ENCODE measurements at regions not wholly inside any gene's neighbourhood (a gene's known extent, or its start where the extent isn't known, plus 50 kb on each side); places are given as distances from the start of the nearest gene placed in this dataset.

DNA sequence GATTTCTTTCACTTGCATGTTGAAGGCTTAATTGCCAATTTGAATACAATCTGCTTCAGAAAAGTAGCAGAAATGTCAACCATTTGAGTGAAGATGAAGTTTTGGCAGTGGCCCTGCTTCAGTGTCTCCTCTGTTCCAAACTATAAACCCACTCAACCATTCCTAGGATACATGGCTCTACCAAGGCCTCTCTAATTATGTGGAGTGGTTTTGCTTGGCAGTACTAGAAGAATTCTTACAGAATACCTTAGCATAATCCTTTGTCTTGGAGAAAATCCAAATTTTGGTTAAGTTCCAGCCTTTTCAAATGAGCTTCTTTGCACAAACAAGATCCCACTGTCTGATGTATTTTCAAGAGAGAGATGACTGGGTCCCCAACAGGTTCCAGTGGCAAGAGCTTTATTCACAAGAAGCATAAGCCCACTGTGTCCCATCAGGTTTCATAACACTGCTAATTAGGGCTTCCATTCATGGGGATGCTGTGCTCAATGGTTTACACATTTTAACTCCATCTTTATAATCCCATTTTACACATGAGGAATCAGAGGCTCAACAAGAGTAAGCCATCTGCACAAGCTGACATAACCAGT is 234.5 kb downstream of the IPO8 start:
- Histone ChIP-seq H3K27ac (ENCODE audit: low read depth, low read length) (no peak overlapping the region), H3K79me2 (ENCODE audit: control insufficient read depth, insufficient read depth, low read length, unreplicated experiment) (no peaks in the 10 kb centered on the region), H3K27me3 (ENCODE audit: insufficient read depth, low read length) (no peaks in the 10 kb centered on the region), H3K36me3 (ENCODE audit: insufficient read depth, low read length) (no peaks in the 10 kb centered on the region), H2AFZ (ENCODE audit: low read length, unreplicated experiment) (no peak overlapping the region), H3K4me3 (ENCODE audit: low read depth, low read length) (no peak overlapping the region), H3K4me1 (ENCODE audit: control insufficient read depth, insufficient read depth, low read length, unreplicated experiment) (peaks cover 11% of the 10 kb centered on the region)

DNA sequence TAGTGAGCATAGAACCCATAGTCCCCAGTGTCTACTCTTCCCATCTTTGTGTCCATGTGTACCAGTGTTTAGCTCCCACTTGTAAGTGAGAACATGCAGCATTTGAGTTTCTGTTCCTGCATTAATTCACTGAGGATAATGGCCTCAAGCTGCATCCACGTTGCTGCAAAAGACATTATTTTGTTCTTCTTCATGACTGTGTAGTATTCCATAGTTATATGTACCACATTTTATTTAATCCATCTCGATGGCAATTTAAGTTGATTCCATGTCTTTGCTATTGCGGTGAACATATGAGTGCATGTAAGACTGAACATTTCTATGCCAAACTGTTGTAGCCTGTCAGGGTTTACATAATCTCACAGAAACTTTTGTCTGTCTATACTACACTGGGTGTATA is 237.2 kb downstream of the IPO8 start:
- Histone ChIP-seq H2AFZ (ENCODE audit: low read length, unreplicated experiment) (no peak overlapping the region), H3K4me3 (ENCODE audit: low read depth, low read length) (no peak overlapping the region), H3K4me1 (ENCODE audit: control insufficient read depth, insufficient read depth, low read length, unreplicated experiment) (peaks cover 11% of the 10 kb centered on the region), H3K36me3 (ENCODE audit: insufficient read depth, low read length) (no peaks in the 10 kb centered on the region), H3K27ac (ENCODE audit: low read depth, low read length) (no peak overlapping the region), H3K27me3 (ENCODE audit: insufficient read depth, low read length) (no peaks in the 10 kb centered on the region), H3K79me2 (ENCODE audit: control insufficient read depth, insufficient read depth, low read length, unreplicated experiment) (no peaks in the 10 kb centered on the region)

DNA sequence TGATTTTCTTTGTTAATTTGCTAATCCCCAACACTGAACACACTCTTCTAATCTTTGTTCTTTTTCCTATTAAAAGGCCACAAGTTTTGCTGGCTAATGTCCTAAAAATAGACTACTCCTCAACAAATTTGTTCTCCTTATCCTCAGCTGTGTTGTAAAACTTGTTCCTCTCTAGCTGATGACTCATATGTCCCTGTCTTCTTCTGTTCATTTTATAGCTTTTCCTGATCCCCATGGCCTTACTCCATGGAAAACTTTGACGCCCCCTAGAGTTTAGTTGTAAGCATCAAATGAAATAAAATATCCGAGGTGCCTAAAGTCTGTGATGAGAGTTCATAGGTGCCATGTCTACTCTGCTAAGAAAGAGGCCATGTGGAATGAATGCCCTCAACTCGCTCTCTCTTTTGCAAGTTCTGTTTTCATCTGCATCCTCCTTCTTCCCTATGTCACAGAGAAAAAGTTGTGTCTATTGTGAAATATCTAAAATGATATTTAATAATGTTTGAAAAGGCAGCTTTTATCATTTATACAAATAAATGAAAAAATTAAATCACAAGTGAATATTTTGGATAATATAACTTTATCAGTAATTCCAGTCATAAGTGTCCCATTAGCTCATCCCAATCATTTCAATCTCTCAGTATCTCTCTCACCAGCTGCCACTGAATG is 237.9 kb downstream of the IPO8 start:
- peak overlapping the region; percentile 53 for H3K27ac ChIP-seq (ENCODE audit: low read depth, low read length)
- H2AFZ ChIP-seq (ENCODE audit: low read length, unreplicated experiment) = peak overlapping the region; percentile 54
- no peaks in the 10 kb centered on the region for H3K27me3 ChIP-seq (ENCODE audit: insufficient read depth, low read length)
- H3K4me1 ChIP-seq (ENCODE audit: control insufficient read depth, insufficient read depth, low read length, unreplicated experiment) = peaks cover 11% of the 10 kb centered on the region
- H3K36me3 ChIP-seq (ENCODE audit: insufficient read depth, low read length) = no peaks in the 10 kb centered on the region
- H3K79me2 ChIP-seq (ENCODE audit: control insufficient read depth, insufficient read depth, low read length, unreplicated experiment) = no peaks in the 10 kb centered on the region
- no peak overlapping the region for H3K4me3 ChIP-seq (ENCODE audit: low read depth, low read length)

DNA sequence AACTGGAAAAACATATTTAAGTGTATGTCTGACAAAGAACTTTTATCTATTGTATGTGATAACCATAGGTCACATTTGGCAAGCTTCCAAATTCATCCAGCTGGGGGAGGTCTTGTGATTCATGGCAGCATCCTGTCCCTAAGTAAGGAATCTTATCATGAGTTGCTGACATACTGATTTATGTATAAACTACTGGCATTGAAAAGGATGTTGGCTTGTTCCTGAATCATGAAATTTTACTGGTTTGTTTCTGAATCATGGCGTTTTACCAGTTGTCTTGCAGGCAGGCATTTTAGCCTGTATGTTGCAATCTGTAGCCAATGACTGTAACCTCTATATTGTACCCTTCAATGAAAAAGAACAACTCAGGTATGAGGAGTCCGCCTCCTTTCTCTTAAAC is 244.8 kb downstream of the IPO8 start:
- Histone ChIP-seq H3K27ac (ENCODE audit: low read depth, low read length) (peak overlapping the region; percentile 41), H3K4me3 (ENCODE audit: low read depth, low read length) (no peak overlapping the region), H3K79me2 (ENCODE audit: control insufficient read depth, insufficient read depth, low read length, unreplicated experiment) (no peaks in the 10 kb centered on the region), H2AFZ (ENCODE audit: low read length, unreplicated experiment) (no peak overlapping the region), H3K4me1 (ENCODE audit: control insufficient read depth, insufficient read depth, low read length, unreplicated experiment) (peaks cover 4% of the 10 kb centered on the region), H3K36me3 (ENCODE audit: insufficient read depth, low read length) (no peaks in the 10 kb centered on the region), H3K27me3 (ENCODE audit: insufficient read depth, low read length) (no peaks in the 10 kb centered on the region)

DNA sequence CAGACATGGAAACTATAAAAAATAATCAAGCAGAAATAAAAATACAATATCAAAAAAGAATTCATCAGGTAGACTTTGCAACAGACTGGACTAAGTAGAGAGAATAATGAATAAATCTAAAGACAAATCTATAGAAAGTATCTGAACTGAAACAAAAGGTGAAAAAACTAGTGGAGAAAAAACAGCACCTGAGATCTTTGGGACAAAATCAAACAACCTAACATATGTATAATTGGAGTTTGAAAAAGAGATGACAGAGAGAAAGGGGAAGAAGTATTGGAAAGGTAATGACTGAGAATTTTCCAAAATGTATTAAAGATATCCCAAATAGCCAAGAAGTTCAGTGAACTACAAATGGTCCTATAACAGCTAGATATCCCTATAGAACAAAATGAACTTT is 245.4 kb downstream of the IPO8 start:
- Histone ChIP-seq H3K36me3 (ENCODE audit: insufficient read depth, low read length) (no peaks in the 10 kb centered on the region), H3K4me3 (ENCODE audit: low read depth, low read length) (no peak overlapping the region), H3K27me3 (ENCODE audit: insufficient read depth, low read length) (no peaks in the 10 kb centered on the region), H3K27ac (ENCODE audit: low read depth, low read length) (no peak overlapping the region), H3K79me2 (ENCODE audit: control insufficient read depth, insufficient read depth, low read length, unreplicated experiment) (no peaks in the 10 kb centered on the region), H3K4me1 (ENCODE audit: control insufficient read depth, insufficient read depth, low read length, unreplicated experiment) (peaks cover 4% of the 10 kb centered on the region), H2AFZ (ENCODE audit: low read length, unreplicated experiment) (no peak overlapping the region)

DNA sequence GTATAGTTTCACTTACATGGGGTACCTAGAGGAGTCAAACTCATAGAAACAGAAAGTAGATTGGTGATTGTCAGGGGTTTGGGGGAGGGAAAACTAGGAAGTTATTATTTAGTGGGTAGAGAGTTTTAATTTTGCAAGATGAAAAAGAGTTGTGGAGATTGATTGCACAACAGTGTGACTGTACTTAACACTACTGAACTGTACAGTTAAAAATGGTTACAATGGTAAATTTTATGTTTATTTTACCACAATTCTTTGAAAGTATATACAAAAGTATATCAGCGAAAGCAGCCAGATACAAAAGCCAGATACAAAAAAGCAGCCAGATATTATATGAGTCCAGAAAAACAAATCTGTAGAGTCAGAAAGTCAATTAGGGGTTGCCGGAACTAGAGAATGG is 247.6 kb downstream of the IPO8 start:
- H3K4me3 ChIP-seq (ENCODE audit: low read depth, low read length) = no peak overlapping the region
- H3K27ac ChIP-seq (ENCODE audit: low read depth, low read length) = no peak overlapping the region
- H3K4me1 ChIP-seq (ENCODE audit: control insufficient read depth, insufficient read depth, low read length, unreplicated experiment) = peaks cover 4% of the 10 kb centered on the region
- no peaks in the 10 kb centered on the region for H3K27me3 ChIP-seq (ENCODE audit: insufficient read depth, low read length)
- no peaks in the 10 kb centered on the region for H3K36me3 ChIP-seq (ENCODE audit: insufficient read depth, low read length)
- no peaks in the 10 kb centered on the region for H3K79me2 ChIP-seq (ENCODE audit: control insufficient read depth, insufficient read depth, low read length, unreplicated experiment)
- H2AFZ ChIP-seq (ENCODE audit: low read length, unreplicated experiment) = peak overlapping the region; percentile 7

DNA sequence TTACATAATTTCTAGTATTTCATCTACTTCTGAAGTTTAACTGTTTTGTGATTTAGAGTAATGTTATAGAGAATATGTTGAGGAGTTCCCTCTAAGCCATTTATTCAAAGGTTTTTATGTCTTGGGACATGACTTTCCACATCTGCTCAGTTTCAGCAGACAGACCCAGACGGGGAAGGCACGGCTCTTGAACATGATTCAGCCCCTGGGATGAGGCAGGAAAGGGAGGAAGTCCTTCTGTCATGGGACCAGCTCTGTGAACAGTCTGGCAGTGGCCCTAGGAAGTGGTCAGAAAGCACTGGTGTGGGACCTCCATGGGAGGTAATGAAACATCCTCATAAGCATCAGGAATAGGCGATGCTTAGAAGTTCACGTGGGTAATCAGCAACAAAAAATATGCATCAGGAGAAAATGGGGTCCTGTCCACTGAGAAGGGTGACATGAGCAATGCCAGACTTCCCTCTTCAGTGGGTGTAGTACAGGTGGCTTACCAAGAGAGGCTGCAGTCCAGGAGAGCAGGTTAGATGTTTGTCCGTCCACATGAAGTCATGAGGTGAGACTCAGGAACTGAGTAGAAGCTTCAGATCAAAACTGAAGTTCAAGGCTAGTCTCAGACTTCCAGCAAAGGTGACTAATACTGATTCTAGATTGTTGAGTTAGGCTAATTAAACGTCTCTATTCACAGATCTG is 248.5 kb downstream of the IPO8 start:
- Histone ChIP-seq H3K4me1 (ENCODE audit: control insufficient read depth, insufficient read depth, low read length, unreplicated experiment) (peaks cover 4% of the 10 kb centered on the region), H3K4me3 (ENCODE audit: low read depth, low read length) (no peak overlapping the region), H3K79me2 (ENCODE audit: control insufficient read depth, insufficient read depth, low read length, unreplicated experiment) (no peaks in the 10 kb centered on the region), H2AFZ (ENCODE audit: low read length, unreplicated experiment) (no peak overlapping the region), H3K27me3 (ENCODE audit: insufficient read depth, low read length) (no peaks in the 10 kb centered on the region), H3K36me3 (ENCODE audit: insufficient read depth, low read length) (no peaks in the 10 kb centered on the region), H3K27ac (ENCODE audit: low read depth, low read length) (no peak overlapping the region)

DNA sequence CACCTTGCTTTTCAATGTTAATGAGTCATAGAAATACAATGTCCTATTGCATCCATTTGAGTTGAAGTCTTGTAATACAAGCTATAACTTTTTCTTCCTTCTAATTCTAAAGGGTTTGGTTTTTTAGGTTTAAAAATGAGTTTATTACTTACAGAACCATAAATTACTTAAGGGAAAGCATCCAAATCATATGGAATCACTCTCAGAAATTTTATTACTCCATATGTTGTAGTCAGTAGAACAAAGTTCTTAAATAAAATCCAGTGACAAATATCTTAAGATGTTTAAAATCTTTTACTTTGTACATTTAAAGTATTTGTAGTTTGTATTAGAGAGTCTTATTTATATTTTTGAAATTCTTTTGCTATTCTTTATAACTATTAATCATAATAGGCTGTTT is 253.2 kb downstream of the IPO8 start:
- H3K27ac ChIP-seq (ENCODE audit: low read depth, low read length) = no peak overlapping the region
- H3K36me3 ChIP-seq (ENCODE audit: insufficient read depth, low read length) = no peaks in the 10 kb centered on the region
- no peaks in the 10 kb centered on the region for H3K79me2 ChIP-seq (ENCODE audit: control insufficient read depth, insufficient read depth, low read length, unreplicated experiment)
- H3K27me3 ChIP-seq (ENCODE audit: insufficient read depth, low read length) = no peaks in the 10 kb centered on the region
- no peak overlapping the region for H3K4me3 ChIP-seq (ENCODE audit: low read depth, low read length)
- no peaks in the 10 kb centered on the region for H3K4me1 ChIP-seq (ENCODE audit: control insufficient read depth, insufficient read depth, low read length, unreplicated experiment)
- no peak overlapping the region for H2AFZ ChIP-seq (ENCODE audit: low read length, unreplicated experiment)

DNA sequence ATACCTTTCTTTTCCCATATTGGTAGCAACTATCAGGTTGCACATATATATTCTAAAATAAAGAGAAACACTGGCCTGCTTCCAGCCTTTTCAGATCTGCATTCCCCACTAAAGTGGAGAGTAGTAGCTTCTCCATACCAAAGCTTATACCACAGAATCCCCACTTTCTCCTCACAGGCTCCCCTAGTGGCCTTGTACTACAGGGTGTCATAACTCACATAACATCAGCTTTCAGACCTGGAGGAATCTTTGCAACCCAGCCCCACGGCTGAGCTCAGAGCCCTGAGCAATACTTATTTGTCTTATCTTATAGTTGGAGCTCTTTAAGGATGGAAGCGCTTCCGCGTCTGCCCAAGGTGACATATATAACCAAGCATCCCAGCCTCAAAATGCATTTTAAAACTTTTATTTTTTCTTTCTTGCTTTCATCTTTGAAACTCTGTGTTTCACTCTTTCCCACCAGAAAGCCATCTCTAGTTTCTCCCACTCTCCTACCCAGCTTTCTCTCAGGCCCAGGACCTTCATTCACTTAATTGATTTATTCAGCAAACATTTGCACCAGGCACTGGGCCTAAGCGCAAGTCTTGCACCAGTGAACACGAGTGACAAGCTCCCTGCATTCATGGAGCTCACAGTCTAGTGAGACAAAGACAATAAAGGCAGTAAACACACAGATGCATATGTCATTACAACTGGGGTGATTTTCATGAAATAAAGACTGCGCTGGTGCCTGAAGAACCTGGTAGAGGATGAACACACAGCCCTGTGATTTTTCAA is 254.7 kb downstream of the IPO8 start:
- no peaks in the 10 kb centered on the region for H3K36me3 ChIP-seq (ENCODE audit: insufficient read depth, low read length)
- no peaks in the 10 kb centered on the region for H3K4me1 ChIP-seq (ENCODE audit: control insufficient read depth, insufficient read depth, low read length, unreplicated experiment)
- no peak overlapping the region for H3K4me3 ChIP-seq (ENCODE audit: low read depth, low read length)
- no peak overlapping the region for H2AFZ ChIP-seq (ENCODE audit: low read length, unreplicated experiment)
- H3K79me2 ChIP-seq (ENCODE audit: control insufficient read depth, insufficient read depth, low read length, unreplicated experiment) = no peaks in the 10 kb centered on the region
- H3K27ac ChIP-seq (ENCODE audit: low read depth, low read length) = no peak overlapping the region
- H3K27me3 ChIP-seq (ENCODE audit: insufficient read depth, low read length) = no peaks in the 10 kb centered on the region

DNA sequence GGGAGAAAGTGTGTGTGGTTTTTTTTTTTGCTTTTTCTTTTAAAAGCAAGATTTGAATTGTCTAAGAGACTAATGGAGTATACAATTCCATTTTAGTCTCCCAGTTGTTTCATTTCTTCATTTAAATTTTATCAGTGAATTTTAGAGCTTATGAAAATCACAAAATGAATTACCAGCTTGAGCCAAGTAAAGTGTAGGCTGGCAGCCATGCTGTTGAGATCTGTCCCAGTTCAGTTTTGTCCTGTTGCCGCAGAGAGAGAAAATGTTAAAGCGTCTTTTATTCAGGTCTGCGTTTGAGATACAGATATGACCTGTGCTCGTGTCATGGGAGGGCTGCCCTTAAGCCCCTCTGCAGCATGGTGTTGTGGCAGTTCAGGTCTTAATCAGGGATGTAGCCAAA is 256.5 kb downstream of the IPO8 start:
- Histone ChIP-seq H3K27ac (ENCODE audit: low read depth, low read length) (no peak overlapping the region), H2AFZ (ENCODE audit: low read length, unreplicated experiment) (no peak overlapping the region), H3K4me1 (ENCODE audit: control insufficient read depth, insufficient read depth, low read length, unreplicated experiment) (no peaks in the 10 kb centered on the region), H3K79me2 (ENCODE audit: control insufficient read depth, insufficient read depth, low read length, unreplicated experiment) (no peaks in the 10 kb centered on the region), H3K4me3 (ENCODE audit: low read depth, low read length) (no peak overlapping the region), H3K27me3 (ENCODE audit: insufficient read depth, low read length) (no peaks in the 10 kb centered on the region), H3K36me3 (ENCODE audit: insufficient read depth, low read length) (no peaks in the 10 kb centered on the region)

Measured in ACC112 (cell line).